ENCODE measurements at regions not wholly inside any gene's neighbourhood (a gene's known extent, or its start where the extent isn't known, plus 50 kb on each side); places are given as distances from the start of the nearest gene placed in this dataset.

DNA sequence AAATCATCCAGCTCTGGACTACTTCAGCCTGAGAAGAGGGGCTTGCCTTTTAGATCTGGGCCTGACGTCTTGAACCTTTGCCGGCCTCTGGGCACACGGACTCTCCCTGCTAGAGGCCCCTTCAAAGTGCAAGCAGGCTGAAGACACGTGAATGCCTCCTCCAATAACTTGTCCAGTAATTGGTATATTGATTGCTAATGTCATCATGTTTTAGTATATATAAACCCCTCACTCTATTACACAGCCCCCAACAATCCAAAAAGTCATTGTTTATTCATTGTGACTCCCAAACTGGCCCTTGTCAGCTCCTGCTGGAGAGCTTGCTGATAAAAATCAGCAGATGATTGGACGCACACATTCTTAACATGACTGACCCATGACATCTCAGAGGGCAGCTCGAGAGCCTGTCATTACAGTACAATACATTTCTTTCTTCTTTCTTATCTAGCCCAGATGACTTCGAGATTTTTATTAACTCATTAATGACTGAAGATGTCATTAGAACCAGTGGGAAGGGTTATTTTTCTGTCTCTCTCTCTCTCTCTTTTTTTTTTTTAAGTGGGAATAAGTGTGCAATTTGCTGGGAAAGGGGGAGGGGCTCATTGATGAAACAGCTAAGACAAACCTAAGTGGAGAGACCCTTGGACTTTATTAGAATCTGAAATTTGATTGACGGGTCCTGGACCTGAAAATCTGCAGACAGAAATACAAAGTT is 65.5 kb upstream of the NR2F2 start:
- DNase-seq: no peak

- DNase-seq: no peak
Measured at GRCh38 chr15:96266456-96266855, 64.0 kb upstream of the NR2F2 start.

DNA sequence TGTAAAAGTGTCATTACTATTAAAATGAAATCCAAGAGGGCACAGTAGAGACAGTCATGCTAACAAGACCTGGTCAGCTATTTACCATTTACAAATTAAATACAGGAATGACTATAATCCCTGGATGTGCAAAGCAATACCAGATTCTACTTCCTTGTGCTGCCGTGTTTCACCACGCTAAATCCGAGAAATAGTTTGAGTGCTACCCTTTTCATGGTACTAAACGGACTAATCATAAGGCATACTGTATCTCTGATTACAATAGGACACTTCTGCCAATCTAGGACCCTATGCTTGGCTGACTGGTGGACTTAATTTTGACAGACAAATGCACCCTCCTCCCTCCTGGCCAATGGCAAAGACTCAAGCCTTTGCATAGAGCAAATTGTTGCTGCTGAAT is 63.0 kb upstream of the NR2F2 start:
- DNase-seq: no peak

DNA sequence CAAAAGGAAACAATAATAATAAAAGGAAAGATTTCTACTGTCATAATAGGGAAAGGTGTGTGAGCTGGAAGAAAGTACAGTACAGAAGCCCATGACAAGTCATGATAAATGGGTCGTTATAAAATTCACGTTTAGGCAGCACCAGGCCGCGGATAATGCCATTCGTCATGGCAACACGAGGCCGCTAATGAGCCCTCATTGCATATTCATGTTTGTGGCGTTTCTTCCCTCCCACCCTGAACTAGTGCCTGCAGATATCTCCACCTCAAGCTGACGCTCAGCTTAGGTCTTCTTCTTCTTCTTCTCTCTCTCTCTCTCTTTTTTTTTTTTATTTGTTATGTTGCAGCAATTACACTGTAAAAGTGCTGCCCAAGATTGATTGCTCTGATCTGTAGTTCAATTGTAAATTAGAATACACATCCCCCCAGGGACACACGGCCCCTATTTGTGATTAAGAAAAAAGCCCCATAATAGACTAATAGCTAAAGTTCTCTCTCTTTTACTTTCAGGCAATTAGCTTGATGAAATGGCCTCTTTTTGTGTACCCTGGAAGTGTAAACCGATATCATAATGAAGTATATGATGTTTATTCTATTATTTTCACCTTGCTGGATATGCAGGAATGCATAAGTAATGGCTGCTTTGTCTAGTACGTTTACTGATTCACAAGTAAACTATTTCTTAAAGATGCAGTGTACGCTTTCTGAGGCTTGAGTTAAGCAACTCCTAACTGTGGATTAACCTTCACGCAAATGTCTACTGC is 61.9 kb upstream of the NR2F2 start:
- DNase-seq: no peak

- DNase-seq: no peak
Measured at GRCh38 chr15:96270581-96271172, 59.8 kb upstream of the NR2F2 start.

GRCh38 chr15:96272427-96272826 is 58.1 kb upstream of the NR2F2 start:
- DNase-seq: no peak

GRCh38 chr15:96273317-96274086 is 57.0 kb upstream of the NR2F2 start:
- DNase-seq: no peak

DNA sequence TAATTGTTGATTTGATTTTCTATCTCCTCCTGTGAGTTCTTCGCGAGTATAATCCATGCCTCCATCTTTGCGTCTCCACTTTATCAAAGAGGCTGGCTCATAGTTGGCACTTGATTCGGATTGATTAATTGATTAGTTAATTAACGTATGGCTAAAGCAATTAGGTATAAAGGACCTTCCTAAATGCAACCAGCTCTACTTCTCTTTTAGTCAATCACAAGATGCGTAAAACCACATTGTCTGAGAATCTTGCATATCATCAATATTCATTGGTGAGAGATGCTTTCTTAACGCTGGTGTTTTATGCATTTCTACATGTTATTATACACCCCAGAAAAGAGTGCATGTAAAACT is 56.4 kb upstream of the NR2F2 start:
- no peak for DNase-seq

DNA sequence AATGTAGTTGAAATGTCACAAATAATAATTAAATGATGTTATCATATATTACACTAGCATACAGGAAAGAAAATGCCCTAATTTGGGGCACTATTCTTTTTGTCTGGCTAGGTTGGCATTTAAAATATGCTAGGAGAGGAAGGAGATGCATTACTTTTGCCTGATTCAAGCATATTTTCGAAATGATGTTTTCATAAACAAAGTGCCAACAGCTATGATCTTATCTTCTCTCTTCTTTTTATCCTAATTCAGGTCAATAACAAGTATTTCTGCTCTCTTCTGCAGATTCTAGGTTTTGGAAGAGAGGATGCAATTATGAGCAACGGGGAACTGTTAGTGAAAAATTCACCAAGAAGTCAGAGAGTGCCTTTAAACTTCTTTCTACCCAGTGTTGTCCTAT is 55.8 kb upstream of the NR2F2 start:
- no peak for DNase-seq

DNA sequence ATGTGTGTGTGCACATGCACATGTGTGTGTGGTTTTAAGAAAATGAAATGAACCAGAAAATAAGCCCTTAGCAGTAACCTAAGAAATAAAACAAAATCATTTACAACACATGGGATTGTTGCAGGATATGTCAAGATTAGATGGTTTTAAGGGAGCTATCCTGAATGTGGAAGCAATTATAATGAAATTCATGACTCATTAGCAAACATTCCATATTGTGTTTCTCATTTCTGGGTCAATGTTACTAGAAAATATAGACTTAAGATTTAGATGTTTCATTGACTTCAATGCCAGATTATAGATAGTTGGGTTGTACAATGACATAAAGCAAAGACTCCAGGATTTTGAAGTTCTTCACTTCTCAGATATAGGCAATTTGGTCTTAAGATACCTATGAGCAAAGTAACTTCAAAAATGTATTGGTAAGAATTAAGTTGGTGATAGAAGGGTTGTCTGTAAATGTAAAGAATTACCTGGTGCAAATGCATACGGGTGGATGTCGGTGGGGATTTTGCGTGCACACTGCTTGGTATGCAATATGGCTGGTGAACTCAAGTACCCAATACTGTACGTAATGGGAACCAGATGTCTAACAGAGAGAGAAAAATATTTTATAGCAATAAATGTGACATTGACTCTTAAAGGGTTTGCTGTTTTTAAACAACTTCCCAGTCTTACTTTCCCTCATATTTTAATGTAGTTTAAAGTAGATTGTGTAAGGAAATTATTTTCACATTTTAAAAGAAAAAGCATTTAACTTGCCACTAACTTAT is 53.9 kb upstream of the NR2F2 start:
- no peak for DNase-seq

All from T-helper 9 cell (primary cell).